HEK293 (cell line): ENCODE measurements at regions not wholly inside any gene's neighbourhood (a gene's known extent, or its start where the extent isn't known, plus 50 kb on each side); places are given as distances from the start of the nearest gene placed in this dataset.

Experiments
- CTCF ChIA-PET: fragments of 350-600 bp; formaldehyde crosslinking; extraction: SDS; loops from one replicate; lab custom pipeline; 2021; ENCODE audit warnings: antibody characterized with exemption; lab: Yijun Ruan, JAX
- POLR2A ChIA-PET: fragments of 300-600 bp; formaldehyde crosslinking; extraction: SDS; loops from one replicate; lab custom pipeline; 2020; ENCODE audit warnings: antibody characterized with exemption, inconsistent platforms; lab: Yijun Ruan, JAX
- H3K27ac ChIP-seq: fragments of 200-500 bp; sonication (Bioruptor generic); 2 replicates; pipeline ENCODE4 v1.5.1; 2014; ENCODE audit warnings: low read depth, low read length, control low read depth, inconsistent platforms; ENCODE audit errors: extremely low read depth
- H3K36me3 ChIP-seq, 2 experiments: fragments of 200-500 bp in 1 of 2; sonication (Bioruptor generic) in 1 of 2; 1 replicate in 1 of 2; 2 replicates in 1 of 2; pipeline ENCODE4 v1.5.1; 2014 to 2017; ENCODE audit warnings: inconsistent platforms in 2 of 2, low read length in 2 of 2; ENCODE audit not compliant: control insufficient read depth in 2 of 2, insufficient read depth in 1 of 2
- H3K4me1 ChIP-seq: fragments of 200-500 bp; sonication (Bioruptor generic); 2 replicates; pipeline ENCODE4 v1.5.1; 2014; ENCODE audit warnings: mild to moderate bottlenecking, low read length, inconsistent platforms; ENCODE audit not compliant: control insufficient read depth, insufficient read depth
- H3K4me3 ChIP-seq: 2 replicates; pipeline ENCODE4 v1.5.1; 2011; ENCODE audit warnings: low read depth, mild to moderate bottlenecking, control low read depth, low read length, moderate library complexity
- H3K9me3 ChIP-seq: fragments of 200-500 bp; sonication (Bioruptor generic); 2 replicates; pipeline ENCODE4 v1.5.1; 2014; ENCODE audit warnings: low read depth, low read length, inconsistent platforms; ENCODE audit not compliant: control insufficient read depth, insufficient read depth
- GLI4 ChIP-seq: fragments of 450-650 bp; formaldehyde crosslinking; IDR thresholded peaks from 2 replicates; pipeline ENCODE4 v1.5.1; 2016; ENCODE audit warnings: missing biosample characterization, missing genetic modification characterization
- HOXC10 ChIP-seq: sonication (generic); formaldehyde crosslinking; IDR thresholded peaks from 2 replicates; pipeline ENCODE4 v1.8.1; 2023; ENCODE audit warnings: mild to moderate bottlenecking, missing genetic modification reagents
- RBAK ChIP-seq: fragments of 450-650 bp; formaldehyde crosslinking; IDR thresholded peaks from 2 replicates; pipeline ENCODE4 v1.5.1; 2016; ENCODE audit warnings: missing biosample characterization, missing genetic modification characterization
- TRIM28 ChIP-seq: IDR thresholded peaks from 2 replicates; pipeline ENCODE4 v1.6.1; 2011; ENCODE audit warnings: low read length, control low read depth, borderline replicate concordance
- ZBTB11 ChIP-seq: fragments of 450-650 bp; formaldehyde crosslinking; conservative IDR thresholded peaks from 2 replicates; pipeline ENCODE4 v1.5.1; 2016; ENCODE audit warnings: low read depth, missing biosample characterization, missing genetic modification characterization
- ZEB2 ChIP-seq: fragments of 450-650 bp; formaldehyde crosslinking; IDR thresholded peaks from 2 replicates; pipeline ENCODE4 v1.5.1; 2016; ENCODE audit warnings: missing biosample characterization, missing genetic modification characterization
- ZNF112 ChIP-seq: fragments of 450-650 bp; formaldehyde crosslinking; IDR thresholded peaks from 2 replicates; pipeline ENCODE4 v1.5.0; 2017; ENCODE audit warnings: missing biosample characterization, missing genetic modification characterization
- ZNF133 ChIP-seq: fragments of 450-650 bp; formaldehyde crosslinking; IDR thresholded peaks from 2 replicates; pipeline ENCODE4 v1.5.1; 2016; ENCODE audit warnings: missing biosample characterization, missing genetic modification characterization
- ZNF175 ChIP-seq: fragments of 450-650 bp; formaldehyde crosslinking; IDR thresholded peaks from 2 replicates; pipeline ENCODE4 v1.5.1; 2016; ENCODE audit warnings: missing biosample characterization, missing genetic modification characterization
- ZNF335 ChIP-seq: fragments of 450-650 bp; formaldehyde crosslinking; conservative IDR thresholded peaks from 2 replicates; pipeline ENCODE4 v1.5.1; 2016; ENCODE audit warnings: missing biosample characterization, missing genetic modification characterization
- ZNF510 ChIP-seq: fragments of 450-650 bp; formaldehyde crosslinking; IDR thresholded peaks from 2 replicates; pipeline ENCODE4 v1.5.1; 2018; ENCODE audit warnings: mild to moderate bottlenecking, missing genetic modification characterization, missing biosample characterization; ENCODE audit not compliant: insufficient replicate concordance
- ZNF518A ChIP-seq: fragments of 450-650 bp; formaldehyde crosslinking; conservative IDR thresholded peaks from 2 replicates; pipeline ENCODE4 v1.5.1; 2016; ENCODE audit warnings: low read depth, missing biosample characterization, missing genetic modification characterization
- ZNF529 ChIP-seq: fragments of 450-650 bp; formaldehyde crosslinking; IDR thresholded peaks from 2 replicates; pipeline ENCODE4 v1.5.1; 2017; ENCODE audit warnings: missing genetic modification characterization, missing biosample characterization; ENCODE audit not compliant: insufficient replicate concordance
- ZNF530 ChIP-seq: fragments of 450-650 bp; formaldehyde crosslinking; IDR thresholded peaks from 2 replicates; pipeline ENCODE4 v1.5.1; 2016; ENCODE audit warnings: low read depth, missing biosample characterization, missing genetic modification characterization
- ZNF548 ChIP-seq: fragments of 450-650 bp; formaldehyde crosslinking; IDR thresholded peaks from 2 replicates; pipeline ENCODE4 v1.5.1; 2016; ENCODE audit warnings: missing biosample characterization, missing genetic modification characterization
- ZNF558 ChIP-seq: fragments of 450-650 bp; formaldehyde crosslinking; IDR thresholded peaks from 2 replicates; pipeline ENCODE4 v1.5.1; 2016; ENCODE audit warnings: missing biosample characterization, missing genetic modification characterization
- ZNF600 ChIP-seq: fragments of 450-650 bp; formaldehyde crosslinking; IDR thresholded peaks from 2 replicates; pipeline ENCODE4 v1.5.1; 2016; ENCODE audit warnings: missing biosample characterization, missing genetic modification characterization
- ZNF654 ChIP-seq: fragments of 450-650 bp; formaldehyde crosslinking; IDR thresholded peaks from 2 replicates; pipeline ENCODE4 v1.5.1; 2016; ENCODE audit warnings: low read depth, missing biosample characterization, missing genetic modification characterization
- ZNF692 ChIP-seq: fragments of 450-650 bp; formaldehyde crosslinking; IDR thresholded peaks from 2 replicates; pipeline ENCODE4 v1.5.1; 2016; ENCODE audit warnings: missing biosample characterization, missing genetic modification characterization
- ZSCAN23 ChIP-seq: fragments of 450-650 bp; formaldehyde crosslinking; IDR thresholded peaks from 2 replicates; pipeline ENCODE4 v1.5.1; 2016; ENCODE audit warnings: missing biosample characterization, missing genetic modification characterization

- TF ChIP-seq ZNF518A (tag by site-specific recombination) (no peak), ZNF654 (tag by site-specific recombination) (no peak), HOXC10 (CRISPR knock-in tag) (no peak)
These were observed 212.9 kb upstream of the HMGA2 start (continued) for GRCh38 chr12:65611396-65611795.

GRCh38 chr12:65612440-65612839, 211.8 kb upstream of the HMGA2 start:
- POLR2A ChIA-PET = no interaction called here
- H3K4me3 ChIP-seq = no peak overlapping the region
- H3K4me1 ChIP-seq = no peaks in the 10 kb centered on the region
- no peak for TF ChIP-seq ZNF133
- TF ChIP-seq TRIM28 = no peak
- no peak for TF ChIP-seq GLI4 (tag by site-specific recombination)
- TF ChIP-seq ZNF112 (tag by site-specific recombination) = no peak
- no peak for TF ChIP-seq ZNF600 (tag by site-specific recombination)
- no peak for TF ChIP-seq RBAK (tag by site-specific recombination)
- TF ChIP-seq ZNF529 (tag by site-specific recombination) = no peak
- TF ChIP-seq ZNF175 (tag by site-specific recombination) = no peak
- no peak for TF ChIP-seq ZBTB11
- H3K9me3 ChIP-seq = no peaks in the 10 kb centered on the region; the same call in 1 of the 2 replicates
- CTCF ChIA-PET = interaction anchor here (1.1 to 1.6 kb wide), 3 partner anchors 8 to 10 kb away, joined by 3 to 12 read pairs (median 6); no protein-coding TSS in a partner anchor
- H3K27ac ChIP-seq = no peak overlapping the region
- no peaks in the 10 kb centered on the region for H3K36me3 ChIP-seq

GRCh38 chr12:65613692-65614091, 210.6 kb upstream of the HMGA2 start:
- Histone ChIP-seq H3K36me3 (no peaks in the 10 kb centered on the region), H3K9me3 (no peaks in the 10 kb centered on the region), H3K27ac (no peak overlapping the region)
- no peak for TF ChIP-seq HOXC10 (CRISPR knock-in tag)
- TF ChIP-seq ZNF530 = no peak
- TF ChIP-seq ZNF510 (tag by site-specific recombination) = no peak
- TF ChIP-seq ZNF335 (tag by site-specific recombination) = no peak
- TF ChIP-seq ZNF548 (tag by site-specific recombination) = no peak
- no peak for TF ChIP-seq ZNF692 (tag by site-specific recombination)
- TF ChIP-seq ZSCAN23 = no peak
- TF ChIP-seq ZEB2 (tag by site-specific recombination) = no peak
- TF ChIP-seq ZNF558 = no peak
- TF ChIP-seq, all 188 proteins: peak for 0
- no peak overlapping the region for H3K4me3 ChIP-seq
- no peaks in the 10 kb centered on the region for H3K4me1 ChIP-seq
- POLR2A ChIA-PET = no interaction called here
- CTCF ChIA-PET = interaction anchor here (0.6 to 0.7 kb wide), 2 partner anchors 301 to 819 kb away, joined by 3 read pairs; no protein-coding TSS in a partner anchor
